HG02798 (cell line): ENCODE measurements at regions not wholly inside any gene's neighbourhood (a gene's known extent, or its start where the extent isn't known, plus 50 kb on each side); places are given as distances from the start of the nearest gene placed in this dataset.
"Not testable (repeated sequence)": the region's sequence is repeated elsewhere in the genome, so short reads cannot be mapped to it uniquely, and the experiment has no call there.

Source experiments
- ATAC-seq: cut with Tn5 transposase; IDR thresholded peaks from one replicate; pipeline ENCODE4 v1.9.1; 2021; ENCODE audit warnings: mild to moderate bottlenecking; ENCODE audit not compliant: unreplicated experiment, poor library complexity

GRCh38 chrY:19644889-19645638 is 99.5 kb downstream of the KDM5D start:
- ATAC-seq = no peak

- ATAC-seq = peak; percentile 64
These were observed 106.7 kb downstream of the KDM5D start for GRCh38 chrY:19637651-19638347.

GRCh38 chrY:19628926-19629325 is 115.6 kb downstream of the KDM5D start:
- ATAC-seq = no peak

- no peak for ATAC-seq
These were observed 122.1 kb downstream of the KDM5D start for GRCh38 chrY:19622392-19622791.

- no peak for ATAC-seq
These were observed 122.8 kb downstream of the KDM5D start for GRCh38 chrY:19621756-19622155.

GRCh38 chrY:19601113-19601512 is 143.4 kb downstream of the KDM5D start:
- no peak for ATAC-seq

- ATAC-seq = no peak
These were observed 143.8 kb downstream of the KDM5D start for GRCh38 chrY:19600711-19601110.

- ATAC-seq = no peak
These were observed 154.3 kb downstream of the KDM5D start for GRCh38 chrY:19590235-19590634.

- ATAC-seq = no peak
These were observed 154.9 kb downstream of the KDM5D start for GRCh38 chrY:19589664-19590063.

GRCh38 chrY:19587311-19587710 is 157.2 kb downstream of the KDM5D start:
- no peak for ATAC-seq

- ATAC-seq = not testable (repeated sequence)
These were observed 163.5 kb downstream of the KDM5D start for GRCh38 chrY:19580990-19581389.

- no peak for ATAC-seq
These were observed 166.1 kb downstream of the KDM5D start for GRCh38 chrY:19578281-19578874.

- no peak for ATAC-seq
These were observed 167.3 kb downstream of the KDM5D start for GRCh38 chrY:19577250-19577649.

- peak; percentile 42 for ATAC-seq
These were observed 169.6 kb downstream of the KDM5D start for GRCh38 chrY:19574939-19575338.

- ATAC-seq = no peak
These were observed 170.9 kb downstream of the KDM5D start for GRCh38 chrY:19573646-19574045.

- ATAC-seq = peak; percentile 55
These were observed 173.5 kb downstream of the KDM5D start for GRCh38 chrY:19570999-19571398.

- ATAC-seq = peak; percentile 1
These were observed 176.6 kb downstream of the KDM5D start for GRCh38 chrY:19567943-19568342.

- peak; percentile 82 for ATAC-seq
These were observed 177.2 kb downstream of the KDM5D start for GRCh38 chrY:19567051-19567921.

- no peak for ATAC-seq
These were observed 185.4 kb downstream of the KDM5D start for GRCh38 chrY:19559161-19559560.

GRCh38 chrY:19549671-19550466 is 194.7 kb downstream of the KDM5D start:
- ATAC-seq = no peak
